DMS 273 treated with DMSO at 0.1 percent for 48 hours (cell line): ENCODE measurements at regions not wholly inside any gene's neighbourhood (a gene's known extent, or its start where the extent isn't known, plus 50 kb on each side); places are given as distances from the start of the nearest gene placed in this dataset.
"Not testable (repeated sequence)": the region's sequence is repeated elsewhere in the genome, so short reads cannot be mapped to it uniquely, and the experiment has no call there.

Experiments used
- DNase-seq: peaks from one replicate; lab custom pipeline; 2025; lab: John Stamatoyannopoulos, UW

GRCh38 chr13:79912403-79912802 is 428.5 kb downstream of the SPRY2 start:
- no peak for DNase-seq

GRCh38 chr13:79910875-79911540 is 429.9 kb downstream of the SPRY2 start:
- no peak for DNase-seq

GRCh38 chr13:79909644-79910043 is 428.7 kb downstream of the NDFIP2 start:
- DNase-seq: no peak

GRCh38 chr13:79908381-79908780 is 427.4 kb downstream of the NDFIP2 start:
- DNase-seq: no peak

GRCh38 chr13:79907527-79907926 is 426.6 kb downstream of the NDFIP2 start:
- no peak for DNase-seq

- DNase-seq: no peak
Observed at GRCh38 chr13:79906345-79906744, 425.4 kb downstream of the NDFIP2 start.

GRCh38 chr13:79905018-79905417 is 424.1 kb downstream of the NDFIP2 start:
- no peak for DNase-seq

GRCh38 chr13:79904581-79904980 is 423.6 kb downstream of the NDFIP2 start:
- no peak for DNase-seq

GRCh38 chr13:79901336-79901735 is 420.4 kb downstream of the NDFIP2 start:
- DNase-seq: no peak

GRCh38 chr13:79900356-79900755 is 419.4 kb downstream of the NDFIP2 start:
- no peak for DNase-seq

- DNase-seq: no peak
Observed at GRCh38 chr13:79898996-79899395, 418.0 kb downstream of the NDFIP2 start.

GRCh38 chr13:79898202-79898826 is 417.4 kb downstream of the NDFIP2 start:
- DNase-seq: no peak

GRCh38 chr13:79896851-79897250 is 415.9 kb downstream of the NDFIP2 start:
- no peak for DNase-seq

- DNase-seq: no peak
Observed at GRCh38 chr13:79895416-79895815, 414.5 kb downstream of the NDFIP2 start.

GRCh38 chr13:79887278-79887677 is 406.3 kb downstream of the NDFIP2 start:
- not testable (repeated sequence) for DNase-seq

GRCh38 chr13:79886601-79887000 is 405.6 kb downstream of the NDFIP2 start:
- no peak for DNase-seq

GRCh38 chr13:79884890-79885289 is 403.9 kb downstream of the NDFIP2 start:
- no peak for DNase-seq

- DNase-seq: no peak
Observed at GRCh38 chr13:79883216-79883615, 402.3 kb downstream of the NDFIP2 start.

GRCh38 chr13:79880818-79881217 is 399.9 kb downstream of the NDFIP2 start:
- DNase-seq: no peak

GRCh38 chr13:79874396-79875360 is 393.7 kb downstream of the NDFIP2 start:
- peak; percentile 8 for DNase-seq

GRCh38 chr13:79871594-79871993 is 390.6 kb downstream of the NDFIP2 start:
- no peak for DNase-seq

- no peak for DNase-seq
Observed at GRCh38 chr13:79870766-79871165, 389.8 kb downstream of the NDFIP2 start.

GRCh38 chr13:79870123-79870522 is 389.2 kb downstream of the NDFIP2 start:
- DNase-seq: no peak
